NB4 (cell line): ENCODE measurements at regions not wholly inside any gene's neighbourhood (a gene's known extent, or its start where the extent isn't known, plus 50 kb on each side); places are given as distances from the start of the nearest gene placed in this dataset.

Experiments
- DNase-seq: peaks from one replicate; pipeline ENCODE4 v3.0.0; 2010; ENCODE audit warnings: low read depth
- H3K4me3 ChIP-seq: one replicate; pipeline ENCODE4 v1.5.1; 2011; ENCODE audit warnings: mild to moderate bottlenecking, low read depth, low read length, moderate library complexity
- MAX ChIP-seq: IDR thresholded peaks from 2 replicates; pipeline ENCODE4 v1.6.1; 2011; ENCODE audit warnings: low read depth, low read length
- MYC ChIP-seq: IDR thresholded peaks from 2 replicates; pipeline ENCODE4 v1.6.1; 2011; ENCODE audit warnings: low read depth, low read length
- POLR2A ChIP-seq: IDR thresholded peaks from 2 replicates; pipeline ENCODE4 v1.6.1; 2011; ENCODE audit warnings: mild to moderate bottlenecking; ENCODE audit not compliant: insufficient read length; ENCODE audit errors: extremely low read depth
- TF ChIP-seq, protein P1 (sequence below): IDR thresholded peaks from one replicate; pipeline ENCODE4 v1.5.1; 2012; ENCODE audit warnings: low read depth, low read length

DNA sequence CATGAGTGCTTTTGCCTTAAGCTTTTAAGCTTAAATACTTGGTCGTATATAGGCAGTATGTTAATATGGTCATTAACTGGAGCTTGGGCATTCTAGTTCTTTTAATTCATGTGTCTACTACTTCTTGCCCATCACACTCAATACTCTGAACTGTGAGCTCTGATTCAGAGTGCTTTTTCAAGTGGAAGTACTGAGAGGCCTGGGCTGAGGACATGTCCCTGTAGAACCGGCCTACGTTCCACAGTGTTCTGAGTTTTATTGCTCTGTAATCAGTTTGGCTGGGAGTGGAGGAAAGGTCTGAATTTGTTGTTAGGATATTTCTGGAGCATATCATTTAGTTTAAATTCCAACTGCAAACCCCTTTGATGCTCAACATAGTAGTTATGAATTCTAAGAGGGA is 1744.8 kb upstream of the MIR17HG start:
- TF ChIP-seq MYC (no peak), MAX (no peak), POLR2A (no peak)
- TF ChIP-seq, protein P1, sequence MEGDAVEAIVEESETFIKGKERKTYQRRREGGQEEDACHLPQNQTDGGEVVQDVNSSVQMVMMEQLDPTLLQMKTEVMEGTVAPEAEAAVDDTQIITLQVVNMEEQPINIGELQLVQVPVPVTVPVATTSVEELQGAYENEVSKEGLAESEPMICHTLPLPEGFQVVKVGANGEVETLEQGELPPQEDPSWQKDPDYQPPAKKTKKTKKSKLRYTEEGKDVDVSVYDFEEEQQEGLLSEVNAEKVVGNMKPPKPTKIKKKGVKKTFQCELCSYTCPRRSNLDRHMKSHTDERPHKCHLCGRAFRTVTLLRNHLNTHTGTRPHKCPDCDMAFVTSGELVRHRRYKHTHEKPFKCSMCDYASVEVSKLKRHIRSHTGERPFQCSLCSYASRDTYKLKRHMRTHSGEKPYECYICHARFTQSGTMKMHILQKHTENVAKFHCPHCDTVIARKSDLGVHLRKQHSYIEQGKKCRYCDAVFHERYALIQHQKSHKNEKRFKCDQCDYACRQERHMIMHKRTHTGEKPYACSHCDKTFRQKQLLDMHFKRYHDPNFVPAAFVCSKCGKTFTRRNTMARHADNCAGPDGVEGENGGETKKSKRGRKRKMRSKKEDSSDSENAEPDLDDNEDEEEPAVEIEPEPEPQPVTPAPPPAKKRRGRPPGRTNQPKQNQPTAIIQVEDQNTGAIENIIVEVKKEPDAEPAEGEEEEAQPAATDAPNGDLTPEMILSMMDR, result no peak
- no peak for DNase-seq
- no peak overlapping the region for H3K4me3 ChIP-seq

DNA sequence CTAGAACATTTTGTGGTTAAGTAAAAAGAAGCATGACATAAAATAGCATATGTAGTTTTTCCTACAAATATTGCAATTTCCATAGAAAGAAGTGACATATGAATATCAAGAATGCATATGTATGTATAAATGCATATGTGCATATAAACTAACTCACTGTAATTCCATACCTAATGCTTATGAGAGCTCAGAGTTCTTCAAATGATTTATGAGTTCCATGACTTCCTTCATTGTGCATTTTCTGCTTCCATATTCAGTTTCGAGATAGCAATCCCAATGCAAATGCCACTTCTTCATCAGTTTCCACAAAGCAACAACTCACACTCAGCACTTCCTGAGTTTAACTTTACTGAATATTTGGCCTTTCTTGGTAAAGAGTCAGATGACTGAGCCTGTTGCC is 1744.3 kb upstream of the MIR17HG start:
- TF ChIP-seq MYC (no peak), MAX (no peak), POLR2A (no peak)
- TF ChIP-seq, protein P1, result no peak
- DNase-seq, result no peak

GRCh38 chr13:89609318-89609717 is 1738.2 kb upstream of the MIR17HG start:
- DNase-seq, result no peak
- TF ChIP-seq MYC (no peak), MAX (no peak), POLR2A (no peak)
- TF ChIP-seq, protein P1, result no peak
- no peak overlapping the region for H3K4me3 ChIP-seq

More for the DNA sequence above, 1744.3 kb upstream of the MIR17HG start:
- no peak overlapping the region for H3K4me3 ChIP-seq

GRCh38 chr13:89610331-89610730 is 1737.2 kb upstream of the MIR17HG start:
- no peak overlapping the region for H3K4me3 ChIP-seq
- DNase-seq, result no peak
- TF ChIP-seq MYC (no peak), MAX (no peak), POLR2A (no peak)
- TF ChIP-seq, protein P1, result no peak

- DNase-seq, result no peak
- TF ChIP-seq POLR2A (no peak), MAX (no peak), MYC (no peak)
- TF ChIP-seq, protein P1, result no peak
- no peak overlapping the region for H3K4me3 ChIP-seq
Observed at GRCh38 chr13:89610881-89611280, 1736.6 kb upstream of the MIR17HG start.

DNA sequence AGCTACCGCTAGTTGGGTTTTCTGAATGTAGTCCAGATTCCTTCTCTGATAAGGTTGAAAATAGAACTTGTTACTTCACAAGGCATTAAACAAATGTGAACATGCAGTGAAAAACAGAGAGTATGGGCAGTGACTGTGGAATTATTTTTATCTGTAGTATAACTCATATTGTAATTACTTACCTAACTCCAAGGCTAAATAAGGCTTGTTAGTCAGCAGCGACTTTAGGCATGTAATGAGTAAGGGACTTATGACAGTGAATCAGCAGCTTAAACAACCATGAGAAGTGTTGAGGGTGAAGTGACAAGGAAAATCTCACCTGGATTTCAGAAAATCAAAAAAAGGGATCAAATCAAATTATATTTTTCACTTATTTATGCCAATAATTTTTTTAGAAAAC is 1719.5 kb upstream of the MIR17HG start:
- DNase-seq, result no peak
- TF ChIP-seq, protein P1, result no peak
- TF ChIP-seq MYC, result no peak
- no peak for TF ChIP-seq MAX
- no peak for TF ChIP-seq POLR2A
- H3K4me3 ChIP-seq, result no peak overlapping the region
